NAMALWA (cell line): ENCODE measurements at regions not wholly inside any gene's neighbourhood (a gene's known extent, or its start where the extent isn't known, plus 50 kb on each side); places are given as distances from the start of the nearest gene placed in this dataset.
A peak's percentile ranks its signal among the peaks of the same experiment; 100 is the strongest.
"Not testable (repeated sequence)": the region's sequence is repeated elsewhere in the genome, so short reads cannot be mapped to it uniquely, and the experiment has no call there.

Experiments used
- DNase-seq: peaks from one replicate; pipeline ENCODE4 v3.0.0-alpha.2; 2015; ENCODE audit warnings: low spot score

DNA sequence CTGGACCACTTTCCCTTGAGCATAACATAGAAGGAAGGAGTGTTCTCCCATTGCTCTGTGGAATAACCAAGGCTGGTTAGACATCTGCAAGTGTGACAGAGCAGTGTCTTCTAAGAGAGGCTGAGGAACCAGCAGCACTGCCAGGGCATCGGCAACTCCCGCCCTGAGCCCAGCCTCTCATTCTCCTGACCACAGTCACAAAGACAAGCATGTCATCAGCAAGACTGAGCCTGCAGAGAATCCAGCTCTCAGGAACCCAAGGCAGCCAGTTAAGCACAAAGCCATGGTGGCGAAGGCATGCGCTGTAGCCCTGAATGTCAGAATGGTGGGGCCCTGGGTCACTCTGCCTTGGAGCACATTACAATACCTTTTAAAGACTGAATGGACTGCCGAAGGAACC lies 253.9 kb downstream of the AGTPBP1 start:
- no peak for DNase-seq

DNA sequence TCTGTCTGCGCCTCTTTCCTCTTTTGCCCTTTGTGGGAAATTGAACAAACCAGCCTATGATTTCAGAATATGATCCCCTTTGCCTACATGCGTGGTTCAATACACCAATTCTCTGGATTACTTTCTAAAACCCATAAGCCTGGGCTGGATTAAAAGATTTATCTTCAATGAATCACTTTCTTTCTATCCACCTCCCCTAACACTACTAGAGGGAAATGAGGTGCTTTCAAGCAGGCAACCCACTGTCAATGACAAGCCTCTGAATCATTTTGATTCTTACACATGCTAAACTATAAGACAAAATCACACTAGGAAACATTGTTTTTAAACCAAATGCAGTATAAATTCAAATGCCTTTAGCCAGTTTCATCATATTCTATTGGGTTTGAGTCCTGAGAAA lies 257.5 kb downstream of the AGTPBP1 start:
- no peak for DNase-seq

DNA sequence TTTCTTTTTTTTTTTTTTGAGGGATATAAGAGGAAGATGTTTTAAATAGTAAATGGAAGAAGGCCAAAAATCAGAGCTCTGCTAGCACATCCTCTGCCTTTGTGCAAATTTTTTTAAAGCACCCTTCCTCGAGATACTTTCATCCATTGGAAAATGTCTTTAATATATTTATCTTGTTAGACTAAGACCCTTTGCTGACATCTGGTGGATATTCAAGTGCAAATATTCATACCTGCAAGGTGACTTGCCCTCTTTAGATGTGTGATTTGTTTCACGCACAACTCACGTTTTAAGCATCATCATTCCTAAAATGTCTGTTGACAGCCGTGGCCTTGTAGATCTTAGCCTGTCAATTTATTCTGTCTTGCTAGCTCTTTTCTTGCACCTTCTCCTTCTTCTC lies 258.5 kb downstream of the AGTPBP1 start:
- DNase-seq, result peak; percentile 6

DNA sequence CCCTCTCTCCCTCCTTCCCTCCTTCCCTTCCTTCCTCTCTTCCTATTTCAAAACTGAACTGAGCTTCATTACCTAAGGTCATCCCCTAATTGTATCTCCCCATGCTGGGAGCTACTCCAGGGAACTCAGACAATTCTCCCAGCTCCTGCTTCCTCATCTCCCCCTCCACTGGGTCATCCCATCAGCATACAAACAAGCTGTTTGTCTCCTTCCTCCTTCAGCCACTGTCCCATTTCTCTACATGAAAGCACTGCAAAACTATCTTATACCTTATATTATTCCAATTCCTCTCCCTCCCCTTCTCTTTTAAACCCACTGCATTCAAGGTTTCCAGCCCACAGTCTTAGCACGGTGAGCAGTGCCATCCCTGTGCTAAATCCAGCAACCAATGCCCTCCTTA lies 262.4 kb downstream of the AGTPBP1 start:
- no peak for DNase-seq

DNA sequence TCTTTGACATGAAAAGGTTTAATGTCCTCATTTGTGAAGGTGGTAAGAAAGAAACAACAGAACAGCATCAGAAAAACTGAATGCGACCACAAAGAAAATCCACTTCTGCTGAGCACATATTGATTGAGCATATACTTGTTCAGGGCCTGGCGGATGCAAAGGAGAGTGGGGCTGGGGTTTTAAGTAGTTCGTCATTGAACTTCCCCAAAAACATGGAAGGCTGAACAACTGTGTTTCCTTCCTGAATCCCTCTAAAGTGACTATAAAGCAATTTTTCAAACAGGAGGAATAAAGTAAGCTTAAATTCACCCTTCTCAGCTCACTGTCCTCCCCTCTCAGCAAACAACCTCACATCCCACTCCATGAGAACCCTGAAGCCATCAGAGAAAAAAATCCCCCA lies 262.9 kb downstream of the AGTPBP1 start:
- DNase-seq, result no peak

DNA sequence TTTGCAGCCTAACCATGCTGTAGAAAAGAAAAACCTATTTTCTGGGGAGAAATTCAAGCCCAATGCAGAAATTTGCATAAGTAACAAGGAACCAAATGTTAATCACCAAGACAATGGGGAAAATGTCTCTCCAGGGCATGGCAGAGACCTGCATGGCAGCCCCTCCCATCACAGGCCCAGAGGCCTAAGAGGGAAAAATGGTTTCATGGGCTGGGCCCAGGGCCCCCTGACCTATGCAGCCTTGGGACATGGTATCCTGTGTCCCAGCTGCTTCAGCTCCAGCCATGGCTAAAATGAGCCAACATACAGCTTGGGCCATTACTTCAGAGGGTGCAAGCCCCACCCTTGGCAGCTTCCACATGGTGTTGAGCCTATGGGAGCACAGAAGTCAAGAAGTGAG lies 266.9 kb downstream of the AGTPBP1 start:
- DNase-seq, result not testable (repeated sequence)

DNA sequence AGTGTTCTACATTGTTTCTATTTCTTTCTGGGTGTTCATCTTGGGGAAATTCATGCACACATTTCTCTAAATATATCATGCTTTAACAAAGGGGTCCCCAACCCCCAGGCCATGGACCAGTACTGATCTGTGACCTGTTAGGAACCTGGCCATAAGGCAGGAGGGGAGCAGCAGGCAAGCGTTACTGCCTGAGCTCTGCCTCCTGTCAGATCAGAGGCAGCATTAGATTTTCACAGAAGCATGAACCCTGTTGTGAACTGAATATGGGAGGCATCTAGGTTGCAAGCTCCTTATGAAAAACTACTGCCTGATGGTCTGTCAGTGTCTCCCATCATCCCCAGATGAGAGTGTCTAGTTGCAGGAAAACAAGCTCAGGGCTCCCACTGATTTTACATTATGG lies 270.0 kb downstream of the AGTPBP1 start:
- no peak for DNase-seq

DNA sequence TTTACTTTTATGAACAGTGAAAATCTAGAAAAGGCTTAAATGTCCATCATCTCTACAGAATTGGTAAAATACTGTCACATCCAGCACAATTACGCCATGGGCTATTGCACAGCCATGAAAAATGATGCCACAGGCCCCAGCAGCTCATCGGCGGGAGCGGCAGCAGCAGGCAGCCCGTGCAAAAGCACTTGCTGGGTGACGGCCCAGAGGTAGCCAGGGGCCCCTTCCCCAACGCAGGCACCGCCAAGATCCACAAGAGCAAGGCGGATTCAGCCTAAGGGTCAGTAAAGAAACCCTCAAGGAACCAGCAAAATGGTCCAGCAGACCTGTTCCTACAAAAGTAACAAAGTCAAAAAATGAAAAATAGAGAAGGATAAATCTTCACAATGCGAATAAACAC lies 272.7 kb downstream of the AGTPBP1 start:
- no peak for DNase-seq

DNA sequence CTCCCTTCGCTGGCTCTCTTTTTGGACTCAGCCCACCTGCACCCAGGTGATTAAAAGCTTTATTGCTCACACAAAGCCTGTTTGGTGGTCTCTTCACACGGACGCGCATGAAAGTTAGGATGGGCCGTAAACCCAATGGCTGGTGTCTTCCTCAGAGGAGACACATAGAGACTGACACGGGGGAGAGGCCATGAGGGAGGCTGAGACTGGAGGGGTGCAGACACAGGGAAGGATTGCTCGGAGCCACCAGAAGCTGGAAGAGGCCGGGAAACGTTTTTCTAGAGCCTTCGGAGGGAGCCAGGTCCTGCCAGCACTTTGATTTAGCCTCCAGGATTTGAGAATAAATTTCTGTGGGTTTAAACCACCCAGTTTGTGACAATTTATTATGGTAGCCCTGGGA lies 274.9 kb downstream of the AGTPBP1 start:
- DNase-seq, result no peak

DNA sequence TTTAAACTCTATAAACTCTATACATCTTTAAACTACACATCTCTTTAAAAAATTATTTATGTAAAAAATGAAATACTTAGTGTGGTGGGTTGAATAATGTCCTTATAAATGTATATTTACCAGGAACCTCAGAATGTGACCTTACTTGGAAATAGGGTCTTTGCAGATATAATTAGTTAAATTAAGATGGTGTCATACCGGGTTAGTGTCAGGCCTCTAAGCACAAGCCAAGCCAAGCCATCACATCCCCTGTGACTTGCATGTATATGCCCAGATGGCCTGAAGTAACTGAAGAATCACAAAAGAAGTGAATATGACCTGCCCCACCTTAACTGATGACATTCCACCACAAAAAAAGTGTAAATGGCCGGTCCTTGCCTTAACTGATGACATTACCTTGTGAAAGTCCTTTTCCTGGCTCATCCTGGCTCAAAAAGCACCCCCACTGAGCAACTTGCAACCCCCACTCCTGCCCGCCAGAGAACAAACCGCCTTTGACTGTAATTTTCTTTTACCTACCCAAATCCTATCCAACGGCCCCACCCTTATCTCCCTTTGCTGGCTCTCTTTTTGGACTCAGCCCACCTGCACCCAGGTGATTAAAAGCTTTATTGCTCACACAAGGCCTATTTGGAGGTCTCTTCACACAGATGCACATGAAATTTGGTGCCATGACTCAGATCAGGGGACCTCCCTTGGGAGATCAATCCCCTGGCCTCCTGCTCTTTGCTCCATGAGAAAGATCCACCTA lies 283.5 kb downstream of the AGTPBP1 start:
- DNase-seq, result not testable (repeated sequence)

DNA sequence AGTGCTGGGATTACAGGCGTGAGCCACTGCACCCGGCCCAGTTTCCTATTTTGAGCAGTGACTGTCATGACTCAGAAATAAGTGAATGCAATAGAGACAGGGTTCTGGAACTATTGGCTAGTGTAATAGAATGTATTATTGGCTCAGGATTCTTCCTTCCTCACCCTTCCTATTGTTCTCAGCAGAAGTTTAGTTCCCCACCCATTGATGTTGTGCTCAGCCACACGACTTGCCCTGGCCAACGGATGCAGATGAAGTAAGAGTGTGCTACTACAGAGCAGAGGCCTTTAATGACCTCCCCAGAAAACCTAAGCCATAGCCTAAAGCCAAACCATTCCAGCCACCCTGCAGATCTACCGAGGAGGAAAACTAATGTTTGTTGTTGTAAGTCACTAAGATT lies 287.9 kb downstream of the AGTPBP1 start:
- no peak for DNase-seq

DNA sequence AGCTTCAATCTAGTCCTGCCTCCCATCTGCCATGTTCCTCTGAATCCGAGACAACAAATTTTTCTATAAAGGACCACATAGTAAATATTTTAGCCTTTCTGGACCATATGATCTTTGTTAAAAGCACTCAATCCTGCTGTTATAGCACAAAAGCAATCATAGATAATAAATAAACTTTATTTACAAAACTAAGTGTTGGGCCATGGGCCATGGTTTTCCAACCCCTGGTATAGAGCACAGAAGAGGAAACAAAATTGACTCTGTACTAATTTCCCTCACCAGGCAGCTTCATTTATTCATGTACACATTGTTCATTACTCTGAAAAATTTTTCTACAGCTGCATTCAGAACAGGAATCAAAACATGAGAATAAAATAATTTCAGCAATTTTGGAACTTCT lies 288.9 kb downstream of the AGTPBP1 start:
- no peak for DNase-seq

DNA sequence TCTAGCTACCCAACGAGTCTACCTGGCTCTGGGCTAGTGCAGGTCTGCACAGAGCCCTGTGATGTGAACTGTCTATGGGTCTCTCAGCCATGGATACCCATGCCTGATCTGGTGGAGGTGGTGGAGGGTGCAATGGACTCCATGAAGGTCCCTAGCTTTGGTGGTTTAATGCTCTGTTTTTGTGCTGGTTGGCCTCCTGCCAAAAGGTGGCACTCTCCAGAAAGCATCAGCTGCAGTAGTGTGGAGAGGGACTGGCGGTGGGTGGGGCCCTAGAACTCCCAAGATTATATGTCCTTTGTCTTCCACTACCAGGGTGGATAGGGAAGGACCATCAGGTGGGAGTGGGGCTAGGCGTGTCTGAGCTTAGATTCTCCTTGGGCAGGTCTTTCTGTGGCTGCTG lies 290.1 kb downstream of the AGTPBP1 start:
- DNase-seq, result no peak

DNA sequence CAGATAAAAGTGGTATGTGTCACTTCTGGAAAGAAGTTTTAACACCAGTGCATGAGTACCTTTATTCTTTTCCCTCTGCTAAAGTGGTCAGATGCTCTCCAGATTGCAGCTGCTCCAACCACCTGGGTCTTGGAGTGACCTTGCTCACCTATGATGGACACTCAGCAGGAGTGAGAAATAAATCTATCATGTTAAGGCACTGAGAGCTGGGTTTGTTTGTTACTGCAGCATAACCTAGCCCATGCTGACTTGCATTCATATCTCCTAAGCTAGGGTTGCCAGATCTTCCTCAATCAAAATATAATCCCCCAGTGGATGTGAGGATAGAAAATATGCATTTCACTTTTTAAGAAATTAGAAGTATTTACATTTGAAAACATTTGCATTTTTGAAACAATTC lies 295.9 kb downstream of the AGTPBP1 start:
- no peak for DNase-seq

DNA sequence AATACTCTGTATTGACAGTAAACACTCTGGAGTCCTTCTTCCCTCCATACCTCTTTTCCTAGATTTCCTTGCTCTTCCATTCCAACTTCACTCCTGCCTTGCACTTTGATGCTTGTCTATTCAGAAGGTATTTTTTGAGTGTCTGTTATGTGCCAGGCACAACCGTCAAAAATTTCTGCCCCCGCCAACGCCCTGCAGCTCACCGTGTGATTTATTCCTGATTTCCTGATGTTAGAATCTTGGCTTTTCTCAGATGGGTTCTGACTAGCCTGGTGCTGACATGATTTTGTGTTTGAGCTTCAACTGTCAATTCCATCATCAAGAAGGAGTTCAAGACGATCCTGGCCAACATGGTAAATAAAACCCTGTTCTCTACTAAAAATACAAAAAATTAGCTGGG lies 297.5 kb downstream of the AGTPBP1 start:
- no peak for DNase-seq

DNA sequence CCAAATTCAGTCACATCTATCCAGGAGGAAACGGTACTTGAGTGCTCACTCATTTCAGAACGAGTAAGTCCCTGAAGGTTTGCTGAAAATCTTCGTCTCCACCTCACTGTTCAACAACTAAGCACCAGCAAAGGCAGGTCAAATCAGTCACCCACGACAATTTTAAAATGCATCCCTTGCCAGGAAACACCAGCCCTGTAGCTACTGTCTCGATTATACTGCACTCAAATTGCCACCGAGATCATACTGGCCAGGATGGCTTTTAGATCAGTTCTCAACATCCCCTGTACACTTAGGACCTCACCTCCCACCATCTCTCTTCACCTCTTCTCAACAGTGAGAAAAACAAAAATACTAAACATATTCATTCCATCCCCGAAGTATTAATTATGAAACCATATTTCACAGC lies 298.6 kb downstream of the AGTPBP1 start:
- no peak for DNase-seq

DNA sequence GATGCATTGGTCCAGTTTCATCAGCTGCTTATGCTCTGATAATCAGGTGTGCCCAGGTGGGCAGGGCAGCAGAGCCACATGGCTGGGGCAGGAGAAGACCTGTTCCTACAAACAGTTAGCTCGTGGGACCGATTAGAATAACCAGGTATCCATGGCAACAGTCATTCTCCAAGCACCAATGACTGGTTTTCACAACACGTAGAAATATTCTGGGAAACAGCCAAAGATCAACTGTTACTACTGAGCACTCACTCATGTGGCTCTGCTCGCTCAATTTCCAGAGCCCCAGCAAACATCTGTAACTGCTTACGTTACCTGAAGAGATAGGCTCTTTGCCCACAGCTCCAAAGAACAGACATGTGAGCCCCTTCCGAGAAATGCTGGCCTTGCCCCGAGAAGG lies 302.0 kb downstream of the AGTPBP1 start:
- DNase-seq, result no peak

DNA sequence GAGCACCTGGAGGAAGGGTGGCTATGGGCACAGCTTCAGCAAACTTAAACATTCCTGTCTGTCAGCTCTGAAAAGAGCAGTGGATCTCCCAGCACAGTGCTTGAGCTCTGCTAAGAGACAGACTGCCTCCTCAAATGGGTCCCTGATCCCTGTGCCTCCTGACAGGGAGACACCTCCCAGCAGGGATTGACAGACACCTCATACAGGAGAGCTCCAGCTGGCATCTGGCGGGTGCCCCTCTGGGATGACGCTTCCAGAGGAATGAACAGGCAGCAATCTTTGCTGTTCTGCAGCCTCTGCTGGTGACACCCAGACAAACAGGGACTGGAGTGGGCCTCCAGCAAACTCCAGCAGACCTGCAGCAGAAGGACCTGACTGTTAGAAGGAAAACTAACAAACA lies 307.8 kb downstream of the AGTPBP1 start:
- DNase-seq, result not testable (repeated sequence)

DNA sequence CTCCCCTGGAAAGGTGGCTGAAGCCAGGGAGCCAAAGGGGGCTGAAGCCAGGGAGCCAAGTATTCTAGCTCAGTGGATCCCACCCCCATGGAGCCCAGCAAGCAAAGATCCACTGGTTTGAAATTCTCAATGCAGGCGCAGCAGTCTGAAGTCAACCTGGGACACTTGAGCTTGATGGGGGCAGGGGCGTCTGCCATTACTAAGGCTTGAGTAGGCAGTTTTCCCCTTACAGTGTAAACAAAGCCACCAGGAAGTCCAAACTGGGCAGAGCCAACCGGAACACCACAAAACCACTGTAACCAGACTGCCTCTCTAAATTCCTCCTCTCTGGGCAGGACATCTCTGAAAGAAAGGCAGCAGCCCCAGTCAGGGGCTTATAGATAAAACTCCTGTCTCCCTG lies 308.2 kb downstream of the AGTPBP1 start:
- not testable (repeated sequence) for DNase-seq

DNA sequence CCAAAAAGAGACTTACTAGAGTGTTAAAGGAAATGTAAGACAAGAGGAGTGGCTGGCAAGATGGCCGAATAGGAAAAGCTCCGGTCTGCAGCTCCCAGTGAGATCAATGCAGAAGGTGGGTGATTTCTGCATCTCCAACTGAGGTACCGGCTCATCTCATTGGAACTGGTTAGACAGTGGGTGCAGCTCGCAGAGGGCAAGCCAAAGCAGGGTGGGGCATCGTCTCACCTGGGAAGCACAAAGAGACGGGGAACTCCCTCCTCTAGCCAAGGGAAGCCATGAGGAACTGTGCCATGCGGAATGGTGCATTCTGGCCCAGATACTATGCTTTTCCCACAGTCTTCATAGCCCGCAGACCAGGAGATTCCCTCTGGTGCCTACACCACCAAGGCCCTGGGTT lies 308.7 kb downstream of the AGTPBP1 start:
- DNase-seq, result no peak

DNA sequence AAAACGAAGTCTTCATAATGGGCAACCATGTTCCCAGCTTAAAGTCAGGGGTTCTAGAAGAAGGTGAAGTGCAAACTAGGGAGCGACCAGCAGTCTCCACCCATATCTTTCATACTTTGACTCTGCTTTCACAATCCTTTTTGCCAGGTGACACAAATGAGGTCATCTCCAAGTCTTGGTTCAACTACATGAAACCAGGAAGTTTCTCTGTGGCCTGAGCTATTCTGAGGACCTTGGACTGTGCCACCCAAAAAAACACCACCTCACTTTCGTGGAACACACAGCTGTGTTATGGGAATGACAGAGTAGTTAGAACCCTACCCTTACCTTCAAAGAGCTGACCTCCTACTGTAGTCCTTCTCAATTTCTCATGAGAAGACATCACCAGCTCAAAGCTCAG lies 309.2 kb downstream of the AGTPBP1 start:
- no peak for DNase-seq

DNA sequence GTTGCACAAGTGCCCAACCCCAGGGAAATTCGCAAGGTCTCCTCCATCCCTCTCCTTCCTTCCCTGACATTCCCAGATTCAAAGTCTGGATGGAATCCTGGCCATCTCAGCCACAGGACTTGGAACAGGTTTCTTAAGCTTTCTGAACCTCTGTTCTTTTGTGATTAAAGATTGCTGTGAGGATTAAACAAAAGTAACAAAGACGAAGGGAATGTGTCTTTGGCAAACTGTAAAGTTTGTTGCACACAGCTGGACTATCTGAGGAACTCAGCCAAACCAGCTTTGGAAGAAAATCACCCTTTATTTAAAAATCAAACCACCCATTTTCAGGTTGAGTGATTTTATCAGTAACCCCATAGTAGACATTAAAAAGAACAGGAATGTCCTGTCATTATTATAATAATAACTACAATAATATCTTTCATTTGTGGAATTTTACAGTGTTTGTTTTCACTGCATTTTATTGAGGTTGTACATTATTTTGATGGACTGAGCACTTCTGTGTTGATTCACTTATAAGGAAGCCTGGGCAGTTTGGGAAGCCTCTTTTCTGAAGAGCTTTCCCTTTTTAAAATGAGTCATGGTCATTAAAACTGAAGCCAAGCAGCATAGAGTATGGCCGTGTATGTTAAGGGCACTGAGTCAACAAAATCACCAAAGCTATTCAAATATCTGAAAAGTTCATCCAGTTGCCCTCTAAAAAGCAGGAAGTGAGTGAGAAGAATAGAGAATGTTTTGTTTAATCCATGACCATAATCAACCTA lies 310.2 kb downstream of the AGTPBP1 start:
- DNase-seq, result no peak

DNA sequence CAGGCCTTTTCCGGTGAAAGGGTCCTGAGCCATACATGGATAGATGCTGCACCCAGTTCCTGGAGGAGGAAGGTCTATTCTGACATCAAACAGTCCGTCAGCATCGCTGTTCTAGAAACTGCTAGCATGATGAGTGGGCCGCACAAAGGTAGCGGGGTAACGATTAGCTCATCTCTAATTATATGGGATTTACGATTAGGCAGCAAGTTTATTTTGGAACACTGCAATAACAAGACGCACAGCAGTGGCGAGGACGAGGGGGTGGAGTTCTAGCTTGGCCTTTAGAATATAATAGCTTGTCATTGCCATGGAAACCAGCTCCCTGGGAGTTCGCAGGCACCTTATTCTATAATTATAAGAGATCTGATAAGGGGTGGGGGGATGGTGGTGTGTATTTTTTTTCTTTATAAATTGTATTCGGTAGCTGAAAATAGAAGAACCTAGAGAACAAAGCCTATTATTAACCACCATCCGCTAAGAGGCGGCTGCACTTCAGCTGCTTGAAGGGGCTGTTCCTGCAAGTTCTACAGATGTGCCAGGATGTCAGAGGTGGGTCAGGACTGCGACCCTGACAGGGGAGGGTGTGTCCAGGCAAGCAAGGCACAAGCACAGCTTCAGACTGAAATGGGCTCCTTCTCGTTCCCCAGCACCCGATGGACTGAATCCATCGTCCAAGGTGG lies 311.0 kb downstream of the AGTPBP1 start:
- no peak for DNase-seq
